Activated CD8-positive, alpha-beta memory T cell treated with anti-CD3 and anti-CD28 coated beads, Interleukin-2, amount 10 ng/mL, durations not matched to agents 7 days and 5 days (primary cell): ENCODE measurements at regions not wholly inside any gene's neighbourhood (a gene's known extent, or its start where the extent isn't known, plus 50 kb on each side); places are given as distances from the start of the nearest gene placed in this dataset.

Experiments used
- ATAC-seq: fragments of 150-1000 bp; cut with Tn5 transposase; one replicate; pipeline ENCODE4 v1.10.0; 2021; ENCODE audit warnings: moderate library complexity
- CTCF ChIA-PET: fragments of 350-600 bp; sonication (Branson Sonifier 250); formaldehyde crosslinking; loops from one replicate; lab custom pipeline; 2021; ENCODE audit warnings: antibody characterized with exemption; lab: Charles Lee
- DNase-seq: peaks from one replicate; pipeline ENCODE4 v3.0.0-alpha.2; 2020
- H3K27ac Mint-ChIP-seq: one replicate; pipeline ENCODE4 v1.8.0; 2021; ENCODE audit warnings: mild to moderate bottlenecking, mixed read lengths
- H3K27me3 Mint-ChIP-seq: one replicate; pipeline ENCODE4 v1.8.0; 2021; ENCODE audit warnings: mixed read lengths
- H3K36me3 Mint-ChIP-seq: one replicate; pipeline ENCODE4 v1.8.0; 2021; ENCODE audit warnings: mild to moderate bottlenecking, mixed read lengths
- H3K4me1 Mint-ChIP-seq: one replicate; pipeline ENCODE4 v1.8.0; 2021; ENCODE audit warnings: mixed read lengths
- H3K4me3 Mint-ChIP-seq: one replicate; pipeline ENCODE4 v1.8.0; 2021; ENCODE audit warnings: mild to moderate bottlenecking, moderate library complexity, mixed read lengths
- H3K9me3 Mint-ChIP-seq: one replicate; pipeline ENCODE4 v1.8.0; 2022; ENCODE audit warnings: low read depth, mixed read lengths

- Mint-ChIP-seq H3K27me3 (peaks cover 60% of the 10 kb centered on the region), H3K4me1 (peaks cover 2% of the 10 kb centered on the region), H3K9me3 (no peaks in the 10 kb centered on the region), H3K4me3 (no peak overlapping the region), H3K27ac (no peak overlapping the region), H3K36me3 (no peaks in the 10 kb centered on the region)
- ATAC-seq = no peak
- CTCF ChIA-PET = interaction anchor here (1.4 kb wide), 1 partner anchor 19 kb away, joined by 3 read pairs; no protein-coding TSS in a partner anchor
- no peak for DNase-seq
Observed at GRCh38 chr13:94968757-94969086, 256.4 kb upstream of the SOX21 start.

- no peak overlapping the region for H3K4me3 Mint-ChIP-seq
Observed at GRCh38 chr13:94968040-94968756, 255.9 kb upstream of the SOX21 start.

GRCh38 chr13:94967183-94968039 lies 255.1 kb upstream of the SOX21 start:
- H3K36me3 Mint-ChIP-seq = no peaks in the 10 kb centered on the region
- H3K9me3 Mint-ChIP-seq = no peaks in the 10 kb centered on the region
- peak; percentile 64 for ATAC-seq
- peaks cover 67% of the 10 kb centered on the region for H3K27me3 Mint-ChIP-seq
- CTCF ChIA-PET = interaction anchor here (1.4 kb wide), 1 partner anchor 21 kb away, joined by 3 read pairs; no protein-coding TSS in a partner anchor
- no peak overlapping the region for H3K4me3 Mint-ChIP-seq
- H3K4me1 Mint-ChIP-seq = peaks cover 2% of the 10 kb centered on the region
- DNase-seq = no peak
- no peak overlapping the region for H3K27ac Mint-ChIP-seq

More at GRCh38 chr13:94968040-94968756, 255.9 kb upstream of the SOX21 start:
- DNase-seq (no peak), ATAC-seq (peak; percentile 20)
- Mint-ChIP-seq H3K4me1 (peaks cover 2% of the 10 kb centered on the region), H3K36me3 (no peaks in the 10 kb centered on the region), H3K27ac (no peak overlapping the region), H3K9me3 (no peaks in the 10 kb centered on the region), H3K27me3 (peaks cover 66% of the 10 kb centered on the region)
- CTCF ChIA-PET = interaction anchor here (1.4 kb wide), 1 partner anchor 20 kb away, joined by 3 read pairs; no protein-coding TSS in a partner anchor

- Mint-ChIP-seq H3K9me3 (no peaks in the 10 kb centered on the region), H3K36me3 (no peaks in the 10 kb centered on the region), H3K27me3 (peaks cover 70% of the 10 kb centered on the region), H3K4me3 (no peak overlapping the region), H3K4me1 (peaks cover 2% of the 10 kb centered on the region), H3K27ac (no peak overlapping the region)
- no peak for DNase-seq
- CTCF ChIA-PET = no interaction called here
- no peak for ATAC-seq
Observed at GRCh38 chr13:94966422-94966955, 254.1 kb upstream of the SOX21 start.

- CTCF ChIA-PET = no interaction called here
- no peak overlapping the region for H3K4me3 Mint-ChIP-seq
- ATAC-seq (no peak), DNase-seq (no peak)
- no peaks in the 10 kb centered on the region for H3K9me3 Mint-ChIP-seq
- H3K36me3 Mint-ChIP-seq = no peaks in the 10 kb centered on the region
- no peak overlapping the region for H3K27ac Mint-ChIP-seq
- no peaks in the 10 kb centered on the region for H3K4me1 Mint-ChIP-seq
- peaks cover 37% of the 10 kb centered on the region for H3K27me3 Mint-ChIP-seq
Observed at GRCh38 chr13:94959626-94960025, 247.3 kb upstream of the SOX21 start.

GRCh38 chr13:94956417-94957110 lies 244.2 kb upstream of the SOX21 start:
- Mint-ChIP-seq H3K27ac (no peak overlapping the region), H3K36me3 (no peaks in the 10 kb centered on the region), H3K4me3 (no peak overlapping the region), H3K27me3 (peaks cover 21% of the 10 kb centered on the region), H3K9me3 (no peaks in the 10 kb centered on the region), H3K4me1 (no peaks in the 10 kb centered on the region)
- CTCF ChIA-PET = no interaction called here
- ATAC-seq (no peak), DNase-seq (no peak)

GRCh38 chr13:94952787-94953186 lies 240.4 kb upstream of the SOX21 start:
- ATAC-seq (no peak), DNase-seq (no peak)
- Mint-ChIP-seq H3K27me3 (peaks cover 3% of the 10 kb centered on the region), H3K27ac (no peak overlapping the region), H3K4me3 (no peak overlapping the region), H3K9me3 (no peaks in the 10 kb centered on the region), H3K36me3 (no peaks in the 10 kb centered on the region), H3K4me1 (no peaks in the 10 kb centered on the region)
- CTCF ChIA-PET = no interaction called here

DNA sequence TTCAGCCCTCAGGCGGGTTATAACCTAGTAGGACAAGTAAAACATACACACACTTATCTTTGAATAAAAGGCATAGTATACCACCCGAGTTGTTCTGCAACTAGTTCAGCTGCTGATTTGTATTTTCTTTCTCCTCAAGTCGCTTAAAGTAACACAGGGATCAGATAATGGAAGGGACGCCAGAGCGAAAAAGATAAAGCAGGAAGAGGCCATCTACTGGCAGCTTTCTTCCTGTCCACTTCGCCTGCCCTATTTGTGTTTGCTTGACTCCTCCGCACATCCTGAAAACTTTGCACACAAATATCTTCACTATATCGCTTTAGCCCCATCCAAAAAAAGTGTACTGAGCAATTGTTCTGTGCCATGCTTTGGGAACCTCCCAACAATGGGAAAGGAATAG lies 238.0 kb upstream of the SOX21 start:
- ATAC-seq (no peak), DNase-seq (no peak)
- CTCF ChIA-PET = no interaction called here
- Mint-ChIP-seq H3K9me3 (no peaks in the 10 kb centered on the region), H3K4me3 (no peak overlapping the region), H3K4me1 (no peaks in the 10 kb centered on the region), H3K27me3 (peaks cover under 1% of the 10 kb centered on the region), H3K36me3 (no peaks in the 10 kb centered on the region), H3K27ac (no peak overlapping the region)

- DNase-seq = no peak
- ATAC-seq = no peak
- no peak overlapping the region for H3K27ac Mint-ChIP-seq
- no peaks in the 10 kb centered on the region for H3K36me3 Mint-ChIP-seq
- no peaks in the 10 kb centered on the region for H3K27me3 Mint-ChIP-seq
- no peak overlapping the region for H3K4me3 Mint-ChIP-seq
- H3K4me1 Mint-ChIP-seq = no peaks in the 10 kb centered on the region
- no peaks in the 10 kb centered on the region for H3K9me3 Mint-ChIP-seq
- CTCF ChIA-PET = interaction anchor here (2.3 kb wide), 1 partner anchor 38 kb away, joined by 6 read pairs; no protein-coding TSS in a partner anchor
Observed at GRCh38 chr13:94947965-94948371, 235.6 kb upstream of the SOX21 start.

GRCh38 chr13:94947392-94947791 lies 235.0 kb upstream of the SOX21 start:
- no peaks in the 10 kb centered on the region for H3K36me3 Mint-ChIP-seq
- CTCF ChIA-PET = interaction anchor here (2.3 kb wide), 1 partner anchor 38 kb away, joined by 6 read pairs; no protein-coding TSS in a partner anchor
- H3K4me3 Mint-ChIP-seq = no peak overlapping the region
- no peaks in the 10 kb centered on the region for H3K27me3 Mint-ChIP-seq
- H3K27ac Mint-ChIP-seq = no peak overlapping the region
- no peaks in the 10 kb centered on the region for H3K9me3 Mint-ChIP-seq
- DNase-seq (no peak), ATAC-seq (no peak)
- H3K4me1 Mint-ChIP-seq = no peaks in the 10 kb centered on the region

DNA sequence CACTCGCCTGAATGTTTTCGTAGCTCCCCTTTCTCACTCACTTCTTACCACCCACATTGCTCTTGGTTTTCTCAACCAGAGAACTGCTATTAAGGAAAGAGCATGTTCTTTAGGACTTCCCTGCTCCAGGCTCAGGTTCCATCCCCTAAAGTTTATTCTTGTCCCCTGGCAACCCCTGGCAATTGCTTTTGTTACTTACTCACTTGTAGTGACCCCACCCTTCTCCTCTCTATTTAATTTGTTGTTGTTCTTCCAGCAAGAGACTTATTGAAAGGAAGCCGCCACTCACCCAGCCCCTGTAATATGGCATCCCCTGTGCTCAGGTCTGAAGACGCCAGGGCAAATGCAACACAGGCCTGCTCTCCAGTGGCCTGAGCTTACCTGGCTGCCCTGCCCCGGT lies 233.7 kb upstream of the SOX21 start:
- no peak overlapping the region for H3K27ac Mint-ChIP-seq
- H3K27me3 Mint-ChIP-seq = no peaks in the 10 kb centered on the region
- DNase-seq (no peak), ATAC-seq (no peak)
- CTCF ChIA-PET = no interaction called here
- H3K9me3 Mint-ChIP-seq = no peaks in the 10 kb centered on the region
- H3K4me1 Mint-ChIP-seq = no peaks in the 10 kb centered on the region
- H3K4me3 Mint-ChIP-seq = no peak overlapping the region
- H3K36me3 Mint-ChIP-seq = no peaks in the 10 kb centered on the region

DNA sequence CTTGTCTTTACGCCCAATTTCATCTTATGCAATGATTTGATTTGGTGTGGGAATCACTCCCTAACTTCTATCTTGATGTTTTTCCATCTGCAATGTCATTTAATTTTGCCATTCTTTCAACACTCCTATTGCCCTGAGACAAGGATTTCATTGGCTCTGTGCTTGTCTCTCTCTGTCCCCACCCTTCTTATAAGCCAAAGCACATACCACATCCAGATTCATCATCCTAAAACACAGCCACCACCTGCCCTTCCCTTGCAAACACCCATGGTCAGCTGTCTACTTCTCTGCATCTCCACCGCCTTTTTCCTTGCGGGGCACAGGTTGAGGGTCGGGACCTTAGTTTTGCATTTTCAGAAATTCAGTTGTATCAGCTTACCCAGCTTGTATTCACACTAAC lies 225.8 kb upstream of the SOX21 start:
- Mint-ChIP-seq H3K27ac (no peak overlapping the region), H3K36me3 (no peaks in the 10 kb centered on the region), H3K4me1 (no peaks in the 10 kb centered on the region), H3K9me3 (peaks cover 7% of the 10 kb centered on the region), H3K4me3 (no peak overlapping the region), H3K27me3 (peaks cover 6% of the 10 kb centered on the region)
- CTCF ChIA-PET = no interaction called here
- DNase-seq (no peak), ATAC-seq (no peak)

DNA sequence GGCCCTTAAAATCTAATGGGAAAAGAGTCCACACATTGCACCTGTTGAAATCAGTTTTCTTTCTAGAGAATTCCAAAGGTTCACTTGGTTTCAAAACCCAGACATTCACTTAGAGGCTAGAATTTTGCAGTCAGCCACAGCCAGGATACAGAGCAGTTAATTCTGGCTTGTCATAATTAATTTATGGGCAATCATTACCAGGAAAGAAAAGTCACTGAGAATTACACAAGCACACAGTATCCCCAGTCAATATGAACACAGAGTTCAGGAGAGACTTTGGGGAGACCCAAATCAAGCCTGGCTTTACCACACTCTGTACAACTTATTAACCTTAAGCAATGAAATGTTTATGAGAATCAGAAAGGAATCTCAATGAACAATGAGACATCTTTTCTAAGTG lies 224.3 kb upstream of the SOX21 start:
- DNase-seq = no peak
- H3K4me3 Mint-ChIP-seq = no peak overlapping the region
- H3K36me3 Mint-ChIP-seq = no peaks in the 10 kb centered on the region
- H3K4me1 Mint-ChIP-seq = no peaks in the 10 kb centered on the region
- H3K9me3 Mint-ChIP-seq = peaks cover 10% of the 10 kb centered on the region
- peaks cover 6% of the 10 kb centered on the region for H3K27me3 Mint-ChIP-seq
- ATAC-seq = no peak
- CTCF ChIA-PET = no interaction called here
- no peak overlapping the region for H3K27ac Mint-ChIP-seq
